Uterus (tissue), 3 donors: ENCODE measurements at regions not wholly inside any gene's neighbourhood (a gene's known extent, or its start where the extent isn't known, plus 50 kb on each side); places are given as distances from the start of the nearest gene placed in this dataset.

Experiments used
- DNase-seq, 2 donors: peaks; one replicate each; pipeline ENCODE4 v3.0.0-alpha.2; 2019 to 2020
- H3K27ac ChIP-seq, 2 donors: fragments of 200-600 bp; sonication (generic); 1 replicate in 1 of 2; 2 replicates in 1 of 2; pipeline ENCODE4 v1.5.1; 2016 to 2018
- H3K27me3 ChIP-seq, 2 donors: fragments of 200-600 bp; sonication (generic); one replicate each; pipeline ENCODE4 v1.5.1; 2018 to 2019; ENCODE audit warnings: control low read depth in 1 of 2
- H3K36me3 ChIP-seq, 2 donors: fragments of 200-600 bp; sonication (generic); one replicate each; pipeline ENCODE4 v1.5.1; 2019; ENCODE audit warnings: control low read depth in 1 of 2
- H3K4me1 ChIP-seq, 2 donors: fragments of 200-600 bp; sonication (generic); one replicate each; pipeline ENCODE4 v1.5.1; 2018 to 2019; ENCODE audit warnings: control low read depth in 1 of 2
- H3K4me3 ChIP-seq, 2 donors: fragments of 200-600 bp; sonication (generic); 1 replicate in 1 of 2; 2 replicates in 1 of 2; pipeline ENCODE4 v1.5.1; 2018 to 2019; ENCODE audit warnings: mild to moderate bottlenecking in 1 of 2
- H3K9me3 ChIP-seq, 2 donors: fragments of 200-600 bp; sonication (generic); one replicate each; pipeline ENCODE4 v1.5.1; 2019; ENCODE audit warnings: control low read depth in 1 of 2
- POLR2A ChIP-seq, 2 donors: fragments of 450-650 bp; IDR thresholded peaks; one replicate each; pipeline ENCODE4 v1.6.1; 2016; ENCODE audit warnings: antibody characterized with exemption in 2 of 2, mild to moderate bottlenecking in 1 of 2, moderate library complexity in 1 of 2
- intact Hi-C: fragments of 100-400 bp; cut with DNase I; formaldehyde crosslinking; loops from one replicate; pipeline ENCODE4 v1.15.1; 2023; ENCODE audit warnings: low total_unique reads
- TF ChIP-seq, protein P1 (sequence below), 4 experiments: fragments of 200-600 bp in 2 of 4; fragments of 450-650 bp in 2 of 4; sonication (generic) in 2 of 4; IDR thresholded peaks; one replicate each; pipeline ENCODE4 v1.5.1; 2016 to 2019; ENCODE audit warnings: antibody characterized with exemption in 4 of 4, mild to moderate bottlenecking in 2 of 4, moderate library complexity in 1 of 4
- donor health status: DM: yes; HTN: yes; CAD: no.

DNA sequence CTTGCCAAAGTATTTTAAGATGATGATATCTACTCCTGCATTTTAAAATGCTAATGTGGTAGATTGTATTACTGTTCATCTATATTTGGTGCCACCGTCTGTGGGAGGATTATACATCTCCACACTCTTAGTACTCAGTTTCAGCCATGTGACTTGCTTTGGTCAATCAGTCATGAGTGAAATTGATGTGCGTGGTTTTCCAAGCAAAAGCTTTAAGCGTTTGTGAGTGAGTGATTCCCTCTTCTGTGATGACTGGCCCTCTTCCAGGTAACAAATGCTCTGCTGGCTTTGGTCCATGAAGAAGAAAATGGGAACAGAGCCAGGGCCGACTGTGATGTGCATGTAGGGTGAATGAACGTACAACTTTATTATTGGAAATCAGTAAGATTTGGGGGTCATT is 330.4 kb downstream of the LPIN1 start:
- no peak overlapping the region for H3K4me3 ChIP-seq
- TF ChIP-seq POLR2A (IDR thresholded peaks at IDR 0.05): no peak
- TF ChIP-seq, protein P1, sequence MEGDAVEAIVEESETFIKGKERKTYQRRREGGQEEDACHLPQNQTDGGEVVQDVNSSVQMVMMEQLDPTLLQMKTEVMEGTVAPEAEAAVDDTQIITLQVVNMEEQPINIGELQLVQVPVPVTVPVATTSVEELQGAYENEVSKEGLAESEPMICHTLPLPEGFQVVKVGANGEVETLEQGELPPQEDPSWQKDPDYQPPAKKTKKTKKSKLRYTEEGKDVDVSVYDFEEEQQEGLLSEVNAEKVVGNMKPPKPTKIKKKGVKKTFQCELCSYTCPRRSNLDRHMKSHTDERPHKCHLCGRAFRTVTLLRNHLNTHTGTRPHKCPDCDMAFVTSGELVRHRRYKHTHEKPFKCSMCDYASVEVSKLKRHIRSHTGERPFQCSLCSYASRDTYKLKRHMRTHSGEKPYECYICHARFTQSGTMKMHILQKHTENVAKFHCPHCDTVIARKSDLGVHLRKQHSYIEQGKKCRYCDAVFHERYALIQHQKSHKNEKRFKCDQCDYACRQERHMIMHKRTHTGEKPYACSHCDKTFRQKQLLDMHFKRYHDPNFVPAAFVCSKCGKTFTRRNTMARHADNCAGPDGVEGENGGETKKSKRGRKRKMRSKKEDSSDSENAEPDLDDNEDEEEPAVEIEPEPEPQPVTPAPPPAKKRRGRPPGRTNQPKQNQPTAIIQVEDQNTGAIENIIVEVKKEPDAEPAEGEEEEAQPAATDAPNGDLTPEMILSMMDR (IDR thresholded peaks at IDR 0.05): no peak
- no peak overlapping the region for H3K27ac ChIP-seq
- DNase-seq: no peak
- no peaks in the 10 kb centered on the region for H3K9me3 ChIP-seq
- H3K27me3 ChIP-seq: no peaks in the 10 kb centered on the region
- intact Hi-C loops: no loop called here
- no peaks in the 10 kb centered on the region for H3K4me1 ChIP-seq
- H3K36me3 ChIP-seq: no peaks in the 10 kb centered on the region

DNA sequence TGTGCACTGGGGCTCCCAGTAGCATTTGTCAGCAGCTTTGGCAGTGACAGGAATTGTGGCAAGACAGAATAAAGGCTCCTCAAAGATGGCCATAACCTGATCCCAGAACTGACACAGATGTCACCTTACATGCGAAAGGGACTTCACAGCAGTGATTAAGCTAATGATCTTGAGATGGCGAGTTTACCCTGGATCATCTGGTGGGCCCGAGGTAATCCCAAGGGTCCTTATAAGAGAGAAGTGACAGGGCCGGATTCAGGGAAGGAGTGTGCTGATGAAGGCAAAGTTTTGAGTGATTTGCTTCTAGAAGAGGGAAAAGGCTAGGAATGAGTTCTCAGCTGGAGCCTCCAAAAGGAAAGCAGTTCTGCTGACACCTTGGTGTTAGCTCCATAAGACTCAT is 333.9 kb downstream of the LPIN1 start:
- Histone ChIP-seq H3K27me3 (no peaks in the 10 kb centered on the region), H3K4me1 (no peaks in the 10 kb centered on the region), H3K27ac (no peak overlapping the region), H3K9me3 (no peaks in the 10 kb centered on the region), H3K4me3 (no peak overlapping the region), H3K36me3 (no peaks in the 10 kb centered on the region)
- no peak for DNase-seq
- TF ChIP-seq, protein P1 (IDR thresholded peaks at IDR 0.05): no peak
- no peak for TF ChIP-seq POLR2A (IDR thresholded peaks at IDR 0.05)
- intact Hi-C loops: no loop called here

DNA sequence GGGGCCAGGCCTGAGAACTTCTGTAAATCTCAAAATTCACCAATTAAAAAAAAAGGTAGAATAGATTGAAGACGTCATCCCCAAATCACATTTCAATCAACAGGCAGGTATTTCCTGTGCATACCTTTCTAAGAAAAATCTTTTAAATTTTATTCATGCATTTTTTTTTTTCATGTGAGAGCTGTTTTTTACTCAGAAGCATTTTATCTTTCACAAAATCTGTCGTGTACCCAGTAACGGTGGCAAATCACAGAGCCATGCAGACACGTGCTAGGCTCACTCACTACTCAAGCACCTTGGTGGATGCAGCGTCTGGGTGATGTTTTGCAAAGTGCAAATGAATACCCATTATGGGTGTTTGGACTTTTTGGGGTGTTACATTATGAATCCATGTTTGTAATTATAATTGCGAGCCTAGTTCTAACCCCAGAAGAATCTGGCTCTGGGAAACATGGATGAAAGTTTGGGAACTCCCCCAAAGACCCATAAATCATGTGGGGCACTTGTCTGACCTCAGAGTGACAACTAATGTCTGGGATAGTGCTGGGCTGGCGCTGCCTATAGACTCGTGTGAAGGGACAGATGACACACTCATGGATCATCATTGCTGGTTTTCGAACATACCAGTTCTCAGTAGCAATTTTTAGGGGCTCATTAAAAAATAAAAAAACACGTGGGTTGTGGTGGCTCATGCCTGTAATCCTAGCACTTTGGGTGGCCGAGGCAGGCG is 335.2 kb downstream of the LPIN1 start:
- TF ChIP-seq, protein P1 (IDR thresholded peaks at IDR 0.05): no peak
- TF ChIP-seq POLR2A (IDR thresholded peaks at IDR 0.05): no peak
- H3K27ac ChIP-seq: no peak overlapping the region
- H3K36me3 ChIP-seq: no peaks in the 10 kb centered on the region
- no peaks in the 10 kb centered on the region for H3K27me3 ChIP-seq
- no peaks in the 10 kb centered on the region for H3K9me3 ChIP-seq
- H3K4me3 ChIP-seq: no peak overlapping the region
- DNase-seq: no peak
- intact Hi-C loops: no loop called here
- H3K4me1 ChIP-seq: no peaks in the 10 kb centered on the region

DNA sequence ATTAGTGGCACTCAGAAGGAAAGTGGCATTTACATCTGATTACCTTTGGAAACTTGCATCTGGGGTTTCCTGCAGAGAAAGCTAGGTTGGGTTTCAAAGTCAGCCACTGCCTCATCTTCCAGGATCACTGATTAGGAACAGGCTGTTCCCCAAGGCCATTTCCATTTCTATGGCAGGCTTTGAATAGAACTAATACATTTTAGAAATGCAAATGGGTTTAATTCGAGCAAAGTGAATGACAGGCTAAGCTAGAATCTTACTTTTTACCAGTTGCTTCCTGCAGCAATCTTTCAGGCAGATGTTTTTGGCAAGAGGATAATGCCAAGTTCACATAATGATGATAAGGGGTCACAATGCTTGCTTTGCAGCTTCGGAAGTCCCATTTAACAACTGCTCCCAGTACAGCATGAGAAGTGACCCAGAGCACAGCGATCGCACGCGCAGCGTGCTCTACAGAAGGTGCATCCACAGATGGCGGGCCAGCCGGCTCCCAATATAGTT is 336.7 kb downstream of the LPIN1 start:
- no peak for TF ChIP-seq POLR2A (IDR thresholded peaks at IDR 0.05)
- TF ChIP-seq, protein P1 (IDR thresholded peaks at IDR 0.05): no peak
- H3K9me3 ChIP-seq: no peaks in the 10 kb centered on the region
- no peak overlapping the region for H3K27ac ChIP-seq
- no peaks in the 10 kb centered on the region for H3K27me3 ChIP-seq
- intact Hi-C loops: no loop called here
- H3K4me1 ChIP-seq: no peaks in the 10 kb centered on the region
- DNase-seq: no peak
- no peaks in the 10 kb centered on the region for H3K36me3 ChIP-seq
- H3K4me3 ChIP-seq: no peak overlapping the region

DNA sequence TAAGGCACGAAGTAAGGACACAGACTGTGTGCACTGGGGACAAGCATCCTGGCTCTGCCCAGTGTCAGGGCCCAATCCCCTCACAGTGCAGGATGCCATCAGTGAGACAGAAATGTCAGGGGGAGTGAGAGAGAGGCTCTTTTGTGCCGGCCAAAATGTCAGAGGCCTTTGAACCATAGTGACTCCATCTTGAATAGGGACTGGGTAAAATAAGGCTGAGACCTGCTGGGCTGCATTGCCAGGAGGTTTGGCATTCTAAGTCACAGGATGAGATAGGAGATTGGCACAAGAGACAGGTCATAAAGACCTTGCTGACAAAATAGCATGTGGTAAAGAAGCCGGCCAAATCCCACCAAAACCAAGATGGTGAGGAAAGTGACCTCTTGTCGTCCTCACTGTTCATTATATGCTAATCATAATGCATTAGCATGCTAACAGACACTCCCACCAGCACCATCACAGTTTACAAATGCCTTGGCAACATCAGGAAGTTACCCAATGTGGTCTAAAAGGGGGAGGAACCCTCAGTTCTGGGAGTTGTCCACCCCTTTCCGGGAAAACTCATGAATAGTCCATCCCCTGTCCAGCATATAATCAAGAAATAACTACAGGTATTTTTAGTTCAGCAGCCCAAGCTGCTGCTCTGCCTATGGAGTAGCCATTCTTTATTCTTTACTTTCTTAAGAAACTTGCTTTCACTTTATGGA is 337.4 kb downstream of the LPIN1 start:
- no peak for TF ChIP-seq POLR2A (IDR thresholded peaks at IDR 0.05)
- TF ChIP-seq, protein P1 (IDR thresholded peaks at IDR 0.05): no peak
- no peak overlapping the region for H3K4me3 ChIP-seq
- no peak overlapping the region for H3K27ac ChIP-seq
- intact Hi-C loops: no loop called here
- H3K4me1 ChIP-seq: no peaks in the 10 kb centered on the region
- H3K27me3 ChIP-seq: no peaks in the 10 kb centered on the region
- DNase-seq: no peak
- no peaks in the 10 kb centered on the region for H3K36me3 ChIP-seq
- H3K9me3 ChIP-seq: no peaks in the 10 kb centered on the region
